SIG-M5 treated with dmso at 0.1 percent for 504 hours (cell line): ENCODE measurements at regions not wholly inside any gene's neighbourhood (a gene's known extent, or its start where the extent isn't known, plus 50 kb on each side); places are given as distances from the start of the nearest gene placed in this dataset.
"Not testable (repeated sequence)": the region's sequence is repeated elsewhere in the genome, so short reads cannot be mapped to it uniquely, and the experiment has no call there.

Experiments used
- DNase-seq: peaks from one replicate; lab custom pipeline; 2025; ENCODE audit not compliant: unreplicated experiment; lab: John Stamatoyannopoulos, UW

DNA sequence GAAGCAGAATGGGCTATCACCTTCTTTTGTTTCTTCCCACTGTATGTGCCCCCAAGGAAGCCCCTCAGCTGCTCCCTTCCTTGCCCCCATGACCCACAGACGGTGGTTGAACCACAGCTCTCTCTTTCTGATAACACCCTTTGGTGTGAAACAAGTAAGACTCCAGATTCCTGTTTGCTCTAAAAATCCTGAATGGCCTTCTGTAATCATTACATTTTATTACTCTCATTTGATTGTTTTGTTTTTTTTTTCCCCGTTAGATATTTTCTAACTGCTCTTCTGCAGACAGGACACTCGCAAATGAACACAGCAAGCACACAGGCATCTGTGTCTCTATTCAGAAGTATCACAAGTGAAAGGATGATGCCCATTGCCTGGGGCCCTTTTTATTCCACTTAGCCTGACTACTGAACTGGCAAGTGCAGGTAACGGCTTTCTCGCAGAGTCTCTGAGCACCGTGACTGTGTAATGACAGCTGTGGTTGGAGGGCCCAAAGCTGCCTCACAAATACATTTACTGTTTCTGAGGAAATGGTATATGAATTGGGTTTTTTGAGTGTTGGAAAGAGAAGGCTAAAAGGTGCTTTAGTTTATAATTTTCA, 59.3 kb downstream of the OXGR1 start:
- no peak for DNase-seq

- no peak for DNase-seq
Observed at GRCh38 chr13:96925916-96926628, 68.2 kb downstream of the OXGR1 start.

- no peak for DNase-seq
Observed at GRCh38 chr13:96925477-96925876, 68.8 kb downstream of the OXGR1 start.

DNA sequence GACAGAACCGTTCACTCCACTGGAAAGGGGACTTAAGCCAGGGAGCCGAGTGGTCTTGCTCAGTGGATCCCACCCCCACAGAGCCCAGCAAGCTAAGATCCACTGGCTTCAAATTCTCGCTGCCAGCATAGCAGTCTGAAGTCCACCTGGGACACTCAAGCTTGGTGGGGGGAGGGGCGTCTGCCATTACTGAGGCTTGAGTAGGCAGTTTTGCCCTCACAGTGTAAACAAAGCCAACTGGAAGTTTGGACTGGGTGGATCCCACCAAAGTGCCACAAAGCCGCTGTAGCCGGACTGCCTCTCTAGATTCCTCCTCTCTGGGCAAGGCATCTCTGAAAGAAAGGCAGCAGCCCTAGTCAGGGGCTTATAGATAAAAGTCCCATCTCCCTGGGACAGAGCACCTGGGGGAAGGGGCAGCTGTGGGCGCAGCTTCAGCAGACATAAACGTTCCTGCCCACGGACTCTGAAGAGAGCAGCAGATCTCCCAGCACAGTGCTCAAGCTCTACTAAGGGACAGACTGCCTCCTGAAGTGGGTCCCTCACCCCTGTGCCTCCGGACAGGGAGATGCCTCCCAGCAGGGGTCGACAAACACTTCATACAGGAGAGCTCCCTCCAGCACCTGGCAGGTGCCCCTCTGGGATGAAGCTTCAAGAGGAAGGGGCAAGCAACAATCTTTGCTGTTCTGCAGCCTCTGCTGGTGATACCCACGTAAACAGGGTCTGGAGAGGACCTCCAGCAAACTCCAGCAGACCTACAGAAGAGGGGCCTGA, 75.2 kb downstream of the OXGR1 start:
- DNase-seq: not testable (repeated sequence)

DNA sequence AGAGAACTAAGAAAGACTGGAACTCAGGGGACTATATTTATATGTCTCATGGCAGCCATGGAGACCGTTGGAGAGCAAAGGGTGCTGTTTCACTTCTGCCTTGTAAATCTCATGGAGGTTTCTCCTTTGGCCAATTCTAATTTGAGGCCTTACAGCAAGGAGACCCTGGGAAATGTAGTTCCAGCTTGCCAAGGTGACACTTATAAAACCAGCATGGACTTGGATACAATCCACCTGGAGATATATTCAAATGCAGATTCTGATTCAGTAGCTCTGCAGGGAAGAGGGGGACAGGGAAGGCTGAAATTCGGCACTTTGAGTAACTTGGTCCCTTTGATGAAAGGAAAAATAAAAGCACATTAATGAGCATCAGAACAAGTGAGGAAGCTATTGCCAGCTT, 90.0 kb downstream of the OXGR1 start:
- DNase-seq: peak; percentile 9

DNA sequence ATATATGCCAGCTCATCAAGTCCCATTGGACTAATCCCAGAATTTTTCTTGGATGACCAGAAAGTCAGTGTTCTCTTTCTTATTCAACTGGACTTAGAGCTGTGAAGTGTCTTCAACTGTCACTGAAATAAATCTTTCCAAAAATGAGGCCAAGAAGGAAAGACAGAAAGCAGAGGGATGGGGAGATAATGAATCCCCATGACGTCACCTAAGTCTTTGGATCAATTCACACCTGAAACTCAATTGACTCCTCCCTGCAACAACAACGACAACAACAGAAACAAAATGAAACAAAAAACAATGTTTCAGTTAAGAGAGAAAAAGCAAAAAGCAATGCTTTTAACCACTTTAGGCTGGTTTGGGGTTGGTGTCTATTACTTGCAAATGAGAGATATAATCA, 91.2 kb downstream of the OXGR1 start:
- no peak for DNase-seq

GRCh38 chr13:96900986-96901385, 93.3 kb downstream of the OXGR1 start:
- DNase-seq: no peak

GRCh38 chr13:96899946-96900345, 94.3 kb downstream of the OXGR1 start:
- no peak for DNase-seq

- no peak for DNase-seq
Observed at GRCh38 chr13:96898646-96899254, 95.5 kb downstream of the OXGR1 start.

GRCh38 chr13:96898212-96898611, 96.1 kb downstream of the OXGR1 start:
- no peak for DNase-seq
